Hematopoietic multipotent progenitor cell treated with erythropoietin and hydrocortisone succinate and interleukin-3 and kit ligand, for 8 days (in vitro differentiated cells): ENCODE measurements at regions not wholly inside any gene's neighbourhood (a gene's known extent, or its start where the extent isn't known, plus 50 kb on each side); places are given as distances from the start of the nearest gene placed in this dataset.
A peak's percentile ranks its signal among the peaks of the same experiment; 100 is the strongest.

ENCODE experiments used
- DNase-seq: peaks from one replicate; pipeline ENCODE4 v3.0.0-alpha.2; 2015

GRCh38 chr2:15049096-15049993 is 416.8 kb downstream of the LRATD1 start:
- no peak for DNase-seq

- DNase-seq = no peak
Observed at GRCh38 chr2:15050483-15050882, 418.0 kb downstream of the LRATD1 start.

- DNase-seq = no peak
Observed at GRCh38 chr2:15053542-15053941, 421.0 kb downstream of the LRATD1 start.

GRCh38 chr2:15058015-15058720 is 425.7 kb downstream of the LRATD1 start:
- DNase-seq = peak; percentile 64

GRCh38 chr2:15058721-15059157 is 426.2 kb downstream of the LRATD1 start:
- DNase-seq = no peak

- DNase-seq = no peak
Observed at GRCh38 chr2:15059870-15060512, 427.5 kb downstream of the LRATD1 start.

GRCh38 chr2:15061268-15061667 is 428.8 kb downstream of the LRATD1 start:
- no peak for DNase-seq

- DNase-seq = no peak
Observed at GRCh38 chr2:15066138-15066537, 433.6 kb downstream of the LRATD1 start.

GRCh38 chr2:15069149-15069548 is 436.6 kb downstream of the LRATD1 start:
- no peak for DNase-seq

GRCh38 chr2:15072836-15073235 is 440.3 kb downstream of the LRATD1 start:
- DNase-seq = no peak

- DNase-seq = no peak
Observed at GRCh38 chr2:15073664-15074063, 441.1 kb downstream of the LRATD1 start.

- no peak for DNase-seq
Observed at GRCh38 chr2:15074319-15074718, 441.8 kb downstream of the LRATD1 start.

- DNase-seq = no peak
Observed at GRCh38 chr2:15074751-15075700, 442.5 kb downstream of the LRATD1 start.

- DNase-seq = no peak
Observed at GRCh38 chr2:15076668-15077067, 444.2 kb downstream of the LRATD1 start.

- no peak for DNase-seq
Observed at GRCh38 chr2:15081356-15081755, 448.8 kb downstream of the LRATD1 start.

GRCh38 chr2:15082105-15083058 is 449.9 kb downstream of the LRATD1 start:
- DNase-seq = no peak

- no peak for DNase-seq
Observed at GRCh38 chr2:15084826-15085489, 452.4 kb downstream of the LRATD1 start.

GRCh38 chr2:15092181-15092580 is 459.7 kb downstream of the LRATD1 start:
- no peak for DNase-seq

- no peak for DNase-seq
Observed at GRCh38 chr2:15092691-15093090, 460.2 kb downstream of the LRATD1 start.

- no peak for DNase-seq
Observed at GRCh38 chr2:15094161-15094560, 461.6 kb downstream of the LRATD1 start.

- DNase-seq = no peak
Observed at GRCh38 chr2:15096873-15097272, 464.3 kb downstream of the NBAS start.
